SK-N-MC (cell line): ENCODE measurements at regions not wholly inside any gene's neighbourhood (a gene's known extent, or its start where the extent isn't known, plus 50 kb on each side); places are given as distances from the start of the nearest gene placed in this dataset.

Source experiments
- EZH2 ChIP-seq: fragments of 200-600 bp; sonication (generic); IDR thresholded peaks from one replicate; pipeline ENCODE4 v1.6.1; 2017; ENCODE audit warnings: antibody characterized with exemption
- FOXP2 ChIP-seq: optimal IDR thresholded peaks from 2 replicates; pipeline ENCODE3; 2011; ENCODE audit warnings: mild to moderate bottlenecking, moderate library complexity; ENCODE audit not compliant: insufficient read depth; ENCODE audit errors: extremely low read length, control extremely low read depth
- POLR2AphosphoS5 ChIP-seq: IDR thresholded peaks from 2 replicates; pipeline ENCODE4 v1.6.1; 2012; ENCODE audit warnings: mild to moderate bottlenecking, low read depth, low read length, borderline replicate concordance

GRCh38 chr5:8048920-8049319 lies 180.0 kb downstream of the MTRR start:
- TF ChIP-seq EZH2 (no peak), POLR2AphosphoS5 (no peak), FOXP2 (no peak)
